Activated CD8-positive, alpha-beta memory T cell treated with anti-CD3 and anti-CD28 coated beads, Interleukin-2, amount 10 ng/mL, durations not matched to agents 7 days and 5 days (primary cell): ENCODE measurements at regions not wholly inside any gene's neighbourhood (a gene's known extent, or its start where the extent isn't known, plus 50 kb on each side); places are given as distances from the start of the nearest gene placed in this dataset.
A peak's percentile ranks its signal among the peaks of the same experiment; 100 is the strongest.

Source experiments
- ATAC-seq: fragments of 150-1000 bp; cut with Tn5 transposase; one replicate; pipeline ENCODE4 v1.10.0; 2021; ENCODE audit warnings: moderate library complexity
- CTCF ChIA-PET: fragments of 350-600 bp; sonication (Branson Sonifier 250); formaldehyde crosslinking; loops from one replicate; lab custom pipeline; 2021; ENCODE audit warnings: antibody characterized with exemption; lab: Charles Lee
- DNase-seq: peaks from one replicate; pipeline ENCODE4 v3.0.0-alpha.2; 2020
- H3K27ac Mint-ChIP-seq: one replicate; pipeline ENCODE4 v1.8.0; 2021; ENCODE audit warnings: mild to moderate bottlenecking, mixed read lengths
- H3K27me3 Mint-ChIP-seq: one replicate; pipeline ENCODE4 v1.8.0; 2021; ENCODE audit warnings: mixed read lengths
- H3K36me3 Mint-ChIP-seq: one replicate; pipeline ENCODE4 v1.8.0; 2021; ENCODE audit warnings: mild to moderate bottlenecking, mixed read lengths
- H3K4me1 Mint-ChIP-seq: one replicate; pipeline ENCODE4 v1.8.0; 2021; ENCODE audit warnings: mixed read lengths
- H3K4me3 Mint-ChIP-seq: one replicate; pipeline ENCODE4 v1.8.0; 2021; ENCODE audit warnings: mild to moderate bottlenecking, moderate library complexity, mixed read lengths
- H3K9me3 Mint-ChIP-seq: one replicate; pipeline ENCODE4 v1.8.0; 2022; ENCODE audit warnings: low read depth, mixed read lengths

DNA sequence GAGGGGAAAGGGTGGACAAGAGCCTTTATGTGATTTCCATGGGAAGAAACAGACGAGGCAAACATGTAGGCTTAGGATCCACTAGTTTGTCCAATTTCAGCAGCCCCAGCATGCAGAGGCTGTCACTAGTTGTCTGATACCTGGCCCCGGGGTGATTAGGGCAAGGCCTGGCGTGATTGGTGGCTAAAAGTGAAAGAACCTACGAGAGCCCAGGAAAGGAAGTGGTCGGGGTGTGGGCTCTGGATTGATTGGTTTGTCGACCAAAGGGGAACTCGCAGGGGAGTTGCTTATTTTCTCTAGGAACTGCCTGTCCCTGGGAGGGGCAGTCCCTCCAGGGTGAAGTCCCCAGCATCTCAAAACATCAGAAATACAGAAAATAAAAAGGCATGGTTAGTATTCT lies 64.2 kb upstream of the UQCRFS1 start:
- Mint-ChIP-seq H3K27me3 (peaks cover 11% of the 10 kb centered on the region), H3K4me1 (peaks cover 13% of the 10 kb centered on the region), H3K9me3 (no peaks in the 10 kb centered on the region), H3K36me3 (no peaks in the 10 kb centered on the region), H3K4me3 (peak overlapping the region; percentile 23), H3K27ac (peak overlapping the region; percentile 68)
- CTCF ChIA-PET, result interaction anchor here (3.4 kb wide), 1 partner anchor 13 kb away, joined by 16 read pairs; no protein-coding TSS in a partner anchor
- ATAC-seq (peak; percentile 100), DNase-seq (peak; percentile 88)

GRCh38 chr19:29278716-29279115 lies 65.8 kb upstream of the UQCRFS1 start:
- ATAC-seq (no peak), DNase-seq (no peak)
- CTCF ChIA-PET, result interaction anchor here (0.7 kb wide), 1 partner anchor 15 kb away, joined by 3 read pairs; no protein-coding TSS in a partner anchor
- Mint-ChIP-seq H3K27me3 (peaks cover 24% of the 10 kb centered on the region), H3K4me1 (peaks cover 13% of the 10 kb centered on the region), H3K36me3 (no peaks in the 10 kb centered on the region), H3K27ac (no peak overlapping the region), H3K4me3 (no peak overlapping the region), H3K9me3 (no peaks in the 10 kb centered on the region)

DNA sequence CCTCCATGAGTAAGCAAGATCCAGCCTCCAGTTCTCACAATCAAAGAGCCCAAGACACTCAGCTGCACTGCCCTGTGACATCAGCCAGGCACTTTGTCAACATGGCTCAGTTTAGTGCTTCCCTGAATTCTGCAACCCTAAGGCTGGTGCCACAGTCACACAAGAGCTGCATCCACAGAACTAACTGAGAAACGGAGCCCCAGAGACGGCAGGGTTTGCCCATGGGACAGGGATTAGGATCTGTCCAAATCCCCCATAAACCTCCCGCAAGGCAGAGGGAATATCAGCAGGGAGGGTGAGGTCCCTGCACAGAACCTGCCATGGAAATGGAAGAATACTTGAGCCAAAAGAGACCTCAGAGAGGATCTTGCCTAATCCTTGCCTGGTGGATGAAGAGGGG lies 70.4 kb upstream of the UQCRFS1 start:
- ATAC-seq, result no peak
- Mint-ChIP-seq H3K27ac (no peak overlapping the region), H3K27me3 (peaks cover 40% of the 10 kb centered on the region), H3K9me3 (no peaks in the 10 kb centered on the region), H3K4me1 (peaks cover 8% of the 10 kb centered on the region), H3K36me3 (no peaks in the 10 kb centered on the region), H3K4me3 (no peak overlapping the region)
- DNase-seq, result no peak
- CTCF ChIA-PET, result no interaction called here

GRCh38 chr19:29285187-29285687 lies 72.3 kb upstream of the UQCRFS1 start:
- CTCF ChIA-PET, result interaction anchor here (0.9 kb wide), 1 partner anchor 243 kb away, joined by 3 read pairs; no protein-coding TSS in a partner anchor
- DNase-seq (no peak), ATAC-seq (no peak)
- Mint-ChIP-seq H3K4me1 (peaks cover 8% of the 10 kb centered on the region), H3K27ac (no peak overlapping the region), H3K9me3 (no peaks in the 10 kb centered on the region), H3K4me3 (no peak overlapping the region), H3K27me3 (peaks cover 42% of the 10 kb centered on the region), H3K36me3 (no peaks in the 10 kb centered on the region)

- Mint-ChIP-seq H3K36me3 (no peaks in the 10 kb centered on the region), H3K4me1 (peaks cover 8% of the 10 kb centered on the region), H3K27ac (no peak overlapping the region), H3K4me3 (no peak overlapping the region), H3K9me3 (no peaks in the 10 kb centered on the region), H3K27me3 (peaks cover 37% of the 10 kb centered on the region)
- no peak for ATAC-seq
- DNase-seq, result peak; percentile 44
- CTCF ChIA-PET, result interaction anchor here (0.9 kb wide), 1 partner anchor 243 kb away, joined by 3 read pairs; no protein-coding TSS in a partner anchor
Measured at GRCh38 chr19:29285878-29286277, 72.9 kb upstream of the UQCRFS1 start.

DNA sequence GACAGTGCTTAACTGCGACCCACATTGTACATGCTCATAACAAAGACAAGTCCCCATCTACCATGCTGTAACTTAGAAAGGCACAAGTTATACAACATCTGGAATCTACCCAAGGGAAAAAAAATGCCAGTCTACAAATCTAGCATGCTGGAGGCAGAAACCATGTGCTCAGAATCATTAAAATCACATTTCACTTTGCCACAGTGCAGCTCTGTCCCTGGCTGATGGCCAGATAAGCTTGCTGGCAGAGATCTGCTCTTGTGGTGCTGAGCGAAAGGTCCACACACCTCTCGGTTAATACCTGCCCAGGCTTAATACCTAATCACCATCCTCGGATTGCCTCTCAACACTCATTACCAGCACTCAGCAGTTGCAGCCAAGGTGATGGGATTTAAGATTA lies 74.1 kb upstream of the UQCRFS1 start:
- ATAC-seq (no peak), DNase-seq (no peak)
- CTCF ChIA-PET, result no interaction called here
- peaks cover 39% of the 10 kb centered on the region for H3K27me3 Mint-ChIP-seq
- H3K9me3 Mint-ChIP-seq, result no peaks in the 10 kb centered on the region
- H3K36me3 Mint-ChIP-seq, result no peaks in the 10 kb centered on the region
- no peak overlapping the region for H3K27ac Mint-ChIP-seq
- H3K4me3 Mint-ChIP-seq, result no peak overlapping the region
- peaks cover 8% of the 10 kb centered on the region for H3K4me1 Mint-ChIP-seq

- CTCF ChIA-PET, result no interaction called here
- Mint-ChIP-seq H3K4me3 (no peak overlapping the region), H3K27ac (no peak overlapping the region), H3K4me1 (peaks cover 12% of the 10 kb centered on the region), H3K36me3 (no peaks in the 10 kb centered on the region), H3K9me3 (no peaks in the 10 kb centered on the region), H3K27me3 (peaks cover 35% of the 10 kb centered on the region)
- DNase-seq, result no peak
- no peak for ATAC-seq
Measured at GRCh38 chr19:29288256-29288655, 75.3 kb upstream of the UQCRFS1 start.

DNA sequence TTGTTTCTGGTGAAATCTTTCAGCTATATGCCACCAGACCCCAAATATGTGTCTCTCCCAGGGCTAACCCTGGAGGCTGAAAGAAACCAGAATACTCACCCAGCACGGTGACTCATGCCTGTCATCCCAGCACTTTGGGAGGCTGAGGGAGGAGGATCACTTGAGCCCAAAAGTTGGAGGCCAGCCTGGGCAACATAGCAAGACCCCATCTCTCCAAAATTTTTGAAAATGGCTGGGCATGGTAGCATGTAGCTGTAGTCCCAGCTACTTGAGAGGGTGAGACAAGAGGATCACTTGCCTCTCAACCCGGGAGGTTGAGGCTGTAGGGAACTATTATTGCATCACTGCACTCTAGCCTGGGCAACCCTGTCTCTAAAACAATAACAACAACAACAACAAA lies 76.1 kb upstream of the UQCRFS1 start:
- peaks cover 29% of the 10 kb centered on the region for H3K27me3 Mint-ChIP-seq
- no peak overlapping the region for H3K27ac Mint-ChIP-seq
- ATAC-seq (no peak), DNase-seq (no peak)
- H3K36me3 Mint-ChIP-seq, result no peaks in the 10 kb centered on the region
- no peak overlapping the region for H3K4me3 Mint-ChIP-seq
- H3K9me3 Mint-ChIP-seq, result no peaks in the 10 kb centered on the region
- H3K4me1 Mint-ChIP-seq, result peaks cover 19% of the 10 kb centered on the region
- CTCF ChIA-PET, result no interaction called here

- H3K36me3 Mint-ChIP-seq, result no peaks in the 10 kb centered on the region
- peaks cover 26% of the 10 kb centered on the region for H3K27me3 Mint-ChIP-seq
- no peak overlapping the region for H3K4me3 Mint-ChIP-seq
- CTCF ChIA-PET, result interaction anchor here (0.8 to 1.3 kb wide), 2 partner anchors 28 to 237 kb away, joined by 3 read pairs; no protein-coding TSS in a partner anchor
- H3K4me1 Mint-ChIP-seq, result peaks cover 28% of the 10 kb centered on the region
- ATAC-seq (no peak), DNase-seq (no peak)
- no peak overlapping the region for H3K27ac Mint-ChIP-seq
- no peaks in the 10 kb centered on the region for H3K9me3 Mint-ChIP-seq
Measured at GRCh38 chr19:29290853-29291252, 77.9 kb upstream of the UQCRFS1 start.

GRCh38 chr19:29292153-29292552 lies 79.2 kb upstream of the UQCRFS1 start:
- Mint-ChIP-seq H3K4me3 (no peak overlapping the region), H3K36me3 (no peaks in the 10 kb centered on the region), H3K4me1 (peaks cover 27% of the 10 kb centered on the region), H3K27ac (no peak overlapping the region), H3K9me3 (no peaks in the 10 kb centered on the region), H3K27me3 (peaks cover 37% of the 10 kb centered on the region)
- DNase-seq, result no peak
- CTCF ChIA-PET, result no interaction called here
- no peak for ATAC-seq

GRCh38 chr19:29292562-29292961 lies 79.6 kb upstream of the UQCRFS1 start:
- Mint-ChIP-seq H3K27ac (no peak overlapping the region), H3K36me3 (no peaks in the 10 kb centered on the region), H3K27me3 (peaks cover 39% of the 10 kb centered on the region), H3K4me1 (peaks cover 27% of the 10 kb centered on the region), H3K4me3 (no peak overlapping the region), H3K9me3 (no peaks in the 10 kb centered on the region)
- CTCF ChIA-PET, result no interaction called here
- ATAC-seq (no peak), DNase-seq (no peak)

DNA sequence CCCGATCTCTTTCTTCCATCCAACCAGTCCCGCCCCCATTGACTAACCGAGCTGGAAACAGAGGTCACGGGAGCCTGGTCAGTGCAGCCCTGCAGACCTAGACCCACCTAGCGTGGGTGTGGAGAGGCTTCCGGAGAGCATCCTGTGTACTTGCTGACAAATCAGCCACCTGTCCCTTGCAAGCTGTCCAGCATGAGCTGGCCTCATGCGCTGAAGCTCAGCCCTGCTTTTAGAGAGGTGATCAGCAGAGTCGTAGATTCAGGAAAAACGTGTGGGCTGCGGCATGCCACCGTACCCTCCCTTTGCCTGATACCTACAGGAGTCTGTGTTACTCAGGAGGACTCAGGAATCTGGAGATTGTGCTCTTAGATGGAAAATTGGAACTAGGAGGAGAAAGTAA lies 80.3 kb upstream of the UQCRFS1 start:
- no peak for ATAC-seq
- Mint-ChIP-seq H3K4me1 (peaks cover 27% of the 10 kb centered on the region), H3K27me3 (peaks cover 39% of the 10 kb centered on the region), H3K4me3 (no peak overlapping the region), H3K27ac (no peak overlapping the region), H3K36me3 (no peaks in the 10 kb centered on the region), H3K9me3 (no peaks in the 10 kb centered on the region)
- CTCF ChIA-PET, result no interaction called here
- no peak for DNase-seq

- no peaks in the 10 kb centered on the region for H3K36me3 Mint-ChIP-seq
- no peak overlapping the region for H3K27ac Mint-ChIP-seq
- H3K4me3 Mint-ChIP-seq, result no peak overlapping the region
- CTCF ChIA-PET, result interaction anchor here (1.3 kb wide), 1 partner anchor 31 kb away, joined by 3 read pairs; no protein-coding TSS in a partner anchor
- DNase-seq (peak; percentile 45), ATAC-seq (peak; percentile 39)
- H3K9me3 Mint-ChIP-seq, result no peaks in the 10 kb centered on the region
- H3K4me1 Mint-ChIP-seq, result peaks cover 27% of the 10 kb centered on the region
- H3K27me3 Mint-ChIP-seq, result peaks cover 38% of the 10 kb centered on the region
Measured at GRCh38 chr19:29293736-29294342, 80.9 kb upstream of the UQCRFS1 start.

DNA sequence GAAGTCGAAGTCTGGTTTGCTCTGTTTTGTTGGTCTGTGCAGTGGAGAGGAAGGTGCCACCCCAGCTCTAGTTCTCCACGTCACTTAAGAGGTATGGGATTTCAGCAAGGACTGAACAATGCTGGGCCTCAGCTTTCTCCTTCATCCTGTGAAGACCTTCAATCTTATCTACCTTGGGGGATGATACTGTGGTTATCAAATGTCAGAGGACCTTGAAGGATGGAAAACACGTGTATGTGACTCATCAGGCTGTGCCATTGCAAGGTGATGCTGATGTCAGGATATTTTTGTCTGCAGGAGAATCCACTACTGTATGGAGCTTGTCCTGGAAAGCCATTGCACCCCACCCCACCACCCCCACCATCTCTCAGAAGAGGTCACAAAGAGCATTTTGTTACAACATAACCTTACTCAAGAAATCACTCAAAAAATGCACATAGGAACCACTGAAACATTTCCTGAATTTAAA lies 81.4 kb upstream of the UQCRFS1 start:
- Mint-ChIP-seq H3K36me3 (no peaks in the 10 kb centered on the region), H3K27ac (peak overlapping the region; percentile 9), H3K4me1 (peaks cover 27% of the 10 kb centered on the region), H3K27me3 (peaks cover 42% of the 10 kb centered on the region), H3K9me3 (no peaks in the 10 kb centered on the region), H3K4me3 (no peak overlapping the region)
- CTCF ChIA-PET, result interaction anchor here (1.3 kb wide), 1 partner anchor 32 kb away, joined by 3 read pairs; no protein-coding TSS in a partner anchor
- DNase-seq (no peak), ATAC-seq (peak; percentile 39)
